GM18507 (cell line): ENCODE measurements at regions not wholly inside any gene's neighbourhood (a gene's known extent, or its start where the extent isn't known, plus 50 kb on each side); places are given as distances from the start of the nearest gene placed in this dataset.

Experiments used
- DNase-seq: peaks from one replicate; pipeline ENCODE4 v3.0.0; 2011; ENCODE audit warnings: low read depth; ENCODE audit not compliant: insufficient read length; ENCODE audit errors: extremely low spot score
- FAIRE-seq: peaks from 2 replicates; lab custom pipeline; 2011; peaks lifted over from hg19 to GRCh38; lab: Jason Lieb, UNC

GRCh38 chr2:4518596-4518995, 815.2 kb downstream of the DCDC2C start:
- no peak for FAIRE-seq

GRCh38 chr2:4522498-4523421, 819.4 kb downstream of the DCDC2C start:
- DNase-seq (no peak), FAIRE-seq (no peak)

More at GRCh38 chr2:4518596-4518995, 815.2 kb downstream of the DCDC2C start:
- DNase-seq, result no peak

GRCh38 chr2:4527416-4527815, 824.0 kb downstream of the DCDC2C start:
- DNase-seq (no peak), FAIRE-seq (no peak)

- FAIRE-seq (no peak), DNase-seq (no peak)
Observed at GRCh38 chr2:4528246-4528645, 824.9 kb downstream of the DCDC2C start.

GRCh38 chr2:4528773-4529172, 825.4 kb downstream of the DCDC2C start:
- FAIRE-seq, result no peak
- no peak for DNase-seq

GRCh38 chr2:4529738-4530137, 826.4 kb downstream of the DCDC2C start:
- no peak for DNase-seq
- no peak for FAIRE-seq

- DNase-seq (no peak), FAIRE-seq (no peak)
Observed at GRCh38 chr2:4530231-4530630, 826.9 kb downstream of the DCDC2C start.

- no peak for FAIRE-seq
Observed at GRCh38 chr2:4533806-4534205, 830.4 kb downstream of the DCDC2C start.

GRCh38 chr2:4539121-4539520, 835.7 kb downstream of the DCDC2C start:
- FAIRE-seq (no peak), DNase-seq (no peak)

More at GRCh38 chr2:4533806-4534205, 830.4 kb downstream of the DCDC2C start:
- no peak for DNase-seq

- no peak for FAIRE-seq
Observed at GRCh38 chr2:4549666-4550210, 846.4 kb downstream of the DCDC2C start.

GRCh38 chr2:4551691-4552474, 848.5 kb downstream of the DCDC2C start:
- no peak for FAIRE-seq

More at GRCh38 chr2:4549666-4550210, 846.4 kb downstream of the DCDC2C start:
- DNase-seq, result no peak

GRCh38 chr2:4553241-4553640, 849.9 kb downstream of the DCDC2C start:
- FAIRE-seq (no peak), DNase-seq (no peak)

More at GRCh38 chr2:4551691-4552474, 848.5 kb downstream of the DCDC2C start:
- no peak for DNase-seq

- no peak for DNase-seq
- no peak for FAIRE-seq
Observed at GRCh38 chr2:4556135-4556896, 852.9 kb downstream of the DCDC2C start.

- DNase-seq, result no peak
- no peak for FAIRE-seq
Observed at GRCh38 chr2:4561196-4561595, 857.8 kb downstream of the DCDC2C start.

GRCh38 chr2:4576075-4576474, 872.7 kb downstream of the DCDC2C start:
- no peak for FAIRE-seq
- DNase-seq, result no peak

GRCh38 chr2:4579977-4580376, 876.6 kb downstream of the DCDC2C start:
- FAIRE-seq (no peak), DNase-seq (no peak)

- DNase-seq, result no peak
- FAIRE-seq, result no peak
Observed at GRCh38 chr2:4585057-4585635, 881.8 kb downstream of the DCDC2C start.

- DNase-seq (no peak), FAIRE-seq (no peak)
Observed at GRCh38 chr2:4588606-4589005, 885.2 kb downstream of the DCDC2C start.

GRCh38 chr2:4591261-4591660, 887.9 kb downstream of the DCDC2C start:
- no peak for FAIRE-seq
- no peak for DNase-seq
